ENCODE measurements at regions not wholly inside any gene's neighbourhood (a gene's known extent, or its start where the extent isn't known, plus 50 kb on each side); places are given as distances from the start of the nearest gene placed in this dataset.

- peaks cover 3 to 19% of the 10 kb centered on the region in 2 donors for H3K9me3 Mint-ChIP-seq
- no peak overlapping the region for H3K27ac Mint-ChIP-seq
- H3K27me3 Mint-ChIP-seq: no peaks in the 10 kb centered on the region
- no peak overlapping the region for H3K4me3 Mint-ChIP-seq
- no peaks in the 10 kb centered on the region for H3K4me1 Mint-ChIP-seq (ENCODE audit: low read depth in 2 of 2)
- ATAC-seq (replicated peaks): no peak
- DNase-seq: no peak
- no peaks in the 10 kb centered on the region for H3K36me3 Mint-ChIP-seq (ENCODE audit: insufficient read depth)
These were observed 151.5 kb downstream of the AASDHPPT start for GRCh38 chr11:106228996-106229395.

GRCh38 chr11:106231591-106231990 lies 154.1 kb downstream of the AASDHPPT start:
- no peak for DNase-seq
- H3K27me3 Mint-ChIP-seq: no peaks in the 10 kb centered on the region
- peaks cover 3 to 19% of the 10 kb centered on the region in 2 donors for H3K9me3 Mint-ChIP-seq
- H3K36me3 Mint-ChIP-seq (ENCODE audit: insufficient read depth): no peaks in the 10 kb centered on the region
- H3K27ac Mint-ChIP-seq: no peak overlapping the region
- H3K4me3 Mint-ChIP-seq: no peak overlapping the region
- ATAC-seq (replicated peaks): no peak
- no peaks in the 10 kb centered on the region for H3K4me1 Mint-ChIP-seq (ENCODE audit: low read depth in 2 of 2)

- Mint-ChIP-seq H3K27me3 (no peaks in the 10 kb centered on the region), H3K36me3 (ENCODE audit: insufficient read depth) (no peaks in the 10 kb centered on the region), H3K27ac (no peak overlapping the region), H3K4me3 (no peak overlapping the region), H3K4me1 (ENCODE audit: low read depth in 2 of 2) (no peaks in the 10 kb centered on the region), H3K9me3 (peaks cover 5 to 16% of the 10 kb centered on the region in 2 donors)
- DNase-seq (no peak), ATAC-seq (replicated peaks) (no peak)
These were observed 155.7 kb downstream of the AASDHPPT start for GRCh38 chr11:106233191-106233590.

GRCh38 chr11:106234794-106235193 lies 157.3 kb downstream of the AASDHPPT start:
- Mint-ChIP-seq H3K27me3 (no peaks in the 10 kb centered on the region), H3K36me3 (ENCODE audit: insufficient read depth) (no peaks in the 10 kb centered on the region), H3K9me3 (peaks cover 5 to 10% of the 10 kb centered on the region in 2 donors), H3K4me3 (no peak overlapping the region), H3K4me1 (ENCODE audit: low read depth in 2 of 2) (no peaks in the 10 kb centered on the region), H3K27ac (no peak overlapping the region)
- DNase-seq (no peak), ATAC-seq (replicated peaks) (no peak)

GRCh38 chr11:106236295-106236694 lies 158.8 kb downstream of the AASDHPPT start:
- peaks cover 1 to 6% of the 10 kb centered on the region in 2 donors for H3K9me3 Mint-ChIP-seq
- ATAC-seq (replicated peaks): no peak
- no peaks in the 10 kb centered on the region for H3K4me1 Mint-ChIP-seq (ENCODE audit: low read depth in 2 of 2)
- no peak overlapping the region for H3K27ac Mint-ChIP-seq
- H3K36me3 Mint-ChIP-seq (ENCODE audit: insufficient read depth): no peaks in the 10 kb centered on the region
- no peaks in the 10 kb centered on the region for H3K27me3 Mint-ChIP-seq
- DNase-seq: no peak
- no peak overlapping the region for H3K4me3 Mint-ChIP-seq

- no peak overlapping the region for H3K4me3 Mint-ChIP-seq
- H3K27me3 Mint-ChIP-seq: no peaks in the 10 kb centered on the region
- H3K9me3 Mint-ChIP-seq: peaks cover 1 to 11% of the 10 kb centered on the region in 2 donors
- ATAC-seq (replicated peaks) (no peak), DNase-seq (no peak)
- no peak overlapping the region for H3K27ac Mint-ChIP-seq
- no peaks in the 10 kb centered on the region for H3K36me3 Mint-ChIP-seq (ENCODE audit: insufficient read depth)
- H3K4me1 Mint-ChIP-seq (ENCODE audit: low read depth in 2 of 2): no peaks in the 10 kb centered on the region
These were observed 161.4 kb downstream of the AASDHPPT start for GRCh38 chr11:106238704-106239360.

- no peak for ATAC-seq (replicated peaks)
- no peaks in the 10 kb centered on the region for H3K36me3 Mint-ChIP-seq (ENCODE audit: insufficient read depth)
- no peak for DNase-seq
- no peaks in the 10 kb centered on the region for H3K4me1 Mint-ChIP-seq (ENCODE audit: low read depth in 2 of 2)
- H3K27ac Mint-ChIP-seq: no peak overlapping the region
- H3K27me3 Mint-ChIP-seq: no peaks in the 10 kb centered on the region
- no peak overlapping the region for H3K4me3 Mint-ChIP-seq
- peaks cover 8 to 33% of the 10 kb centered on the region in 2 donors for H3K9me3 Mint-ChIP-seq
These were observed 164.3 kb downstream of the AASDHPPT start for GRCh38 chr11:106241601-106242257.

GRCh38 chr11:106242718-106243415 lies 165.4 kb downstream of the AASDHPPT start:
- ATAC-seq (replicated peaks) (no peak), DNase-seq (no peak)
- Mint-ChIP-seq H3K4me3 (no peak overlapping the region), H3K36me3 (ENCODE audit: insufficient read depth) (no peaks in the 10 kb centered on the region), H3K4me1 (ENCODE audit: low read depth in 2 of 2) (no peaks in the 10 kb centered on the region), H3K27ac (no peak overlapping the region), H3K9me3 (peaks cover 8 to 33% of the 10 kb centered on the region in 2 donors), H3K27me3 (no peaks in the 10 kb centered on the region)

GRCh38 chr11:106246495-106246894 lies 169.0 kb downstream of the AASDHPPT start:
- H3K4me1 Mint-ChIP-seq (ENCODE audit: low read depth in 2 of 2): no peaks in the 10 kb centered on the region
- H3K36me3 Mint-ChIP-seq (ENCODE audit: insufficient read depth): no peaks in the 10 kb centered on the region
- no peaks in the 10 kb centered on the region for H3K27me3 Mint-ChIP-seq
- no peak for DNase-seq
- H3K9me3 Mint-ChIP-seq: peaks cover 12 to 26% of the 10 kb centered on the region in 2 donors
- no peak overlapping the region for H3K4me3 Mint-ChIP-seq
- H3K27ac Mint-ChIP-seq: no peak overlapping the region
- no peak for ATAC-seq (replicated peaks)

- Mint-ChIP-seq H3K4me3 (no peak overlapping the region), H3K27ac (no peak overlapping the region), H3K9me3 (peaks cover 12 to 18% of the 10 kb centered on the region in 2 donors), H3K27me3 (no peaks in the 10 kb centered on the region), H3K36me3 (ENCODE audit: insufficient read depth) (no peaks in the 10 kb centered on the region), H3K4me1 (ENCODE audit: low read depth in 2 of 2) (no peaks in the 10 kb centered on the region)
- DNase-seq (no peak), ATAC-seq (replicated peaks) (no peak)
These were observed 172.3 kb downstream of the AASDHPPT start for GRCh38 chr11:106249617-106250239.

- DNase-seq: no peak
These were observed 185.4 kb downstream of the AASDHPPT start for GRCh38 chr11:106262852-106263251.

GRCh38 chr11:106263527-106263926 lies 186.1 kb downstream of the AASDHPPT start:
- no peak for ATAC-seq (replicated peaks)
- no peaks in the 10 kb centered on the region for H3K4me1 Mint-ChIP-seq (ENCODE audit: low read depth in 2 of 2)
- no peak overlapping the region for H3K4me3 Mint-ChIP-seq
- no peaks in the 10 kb centered on the region for H3K36me3 Mint-ChIP-seq (ENCODE audit: insufficient read depth)
- H3K27ac Mint-ChIP-seq: no peak overlapping the region
- H3K27me3 Mint-ChIP-seq: no peaks in the 10 kb centered on the region
- peaks cover 7 to 11% of the 10 kb centered on the region in 2 donors for H3K9me3 Mint-ChIP-seq
- DNase-seq: no peak

More at GRCh38 chr11:106262852-106263251, 185.4 kb downstream of the AASDHPPT start:
- no peak overlapping the region for H3K27ac Mint-ChIP-seq
- no peaks in the 10 kb centered on the region for H3K27me3 Mint-ChIP-seq
- H3K4me3 Mint-ChIP-seq: no peak overlapping the region
- ATAC-seq (replicated peaks): no peak
- H3K4me1 Mint-ChIP-seq (ENCODE audit: low read depth in 2 of 2): no peaks in the 10 kb centered on the region
- H3K36me3 Mint-ChIP-seq (ENCODE audit: insufficient read depth): no peaks in the 10 kb centered on the region
- H3K9me3 Mint-ChIP-seq: peaks cover 7 to 9% of the 10 kb centered on the region in 2 donors

GRCh38 chr11:106271086-106271485 lies 193.6 kb downstream of the AASDHPPT start:
- Mint-ChIP-seq H3K27ac (no peak overlapping the region), H3K36me3 (ENCODE audit: insufficient read depth) (no peaks in the 10 kb centered on the region), H3K27me3 (no peaks in the 10 kb centered on the region), H3K4me3 (no peak overlapping the region), H3K9me3 (peaks cover 8 to 22% of the 10 kb centered on the region in 2 donors), H3K4me1 (ENCODE audit: low read depth in 2 of 2) (no peaks in the 10 kb centered on the region)
- ATAC-seq (replicated peaks) (no peak), DNase-seq (no peak)

Measured in effector memory CD8-positive, alpha-beta T cell (primary cell).